GM19468 (cell line): ENCODE measurements at regions not wholly inside any gene's neighbourhood (a gene's known extent, or its start where the extent isn't known, plus 50 kb on each side); places are given as distances from the start of the nearest gene placed in this dataset.
A peak's percentile ranks its signal among the peaks of the same experiment; 100 is the strongest.
"Not testable (repeated sequence)": the region's sequence is repeated elsewhere in the genome, so short reads cannot be mapped to it uniquely, and the experiment has no call there.

Source experiments
- ATAC-seq: cut with Tn5 transposase; IDR thresholded peaks from one replicate; pipeline ENCODE4 v1.9.1; 2021; ENCODE audit warnings: mild to moderate bottlenecking, moderate library complexity, moderate number of reproducible peaks; ENCODE audit not compliant: unreplicated experiment; ENCODE audit errors: extremely low read depth

GRCh38 chr2:62413116-62413663, 92.8 kb downstream of the TMEM17 start:
- ATAC-seq, result no peak

GRCh38 chr2:62412347-62412742, 93.7 kb downstream of the TMEM17 start:
- no peak for ATAC-seq

GRCh38 chr2:62410926-62411456, 95.0 kb downstream of the TMEM17 start:
- ATAC-seq, result no peak

GRCh38 chr2:62410015-62410453, 96.0 kb downstream of the TMEM17 start:
- ATAC-seq, result no peak

GRCh38 chr2:62409442-62409841, 96.6 kb downstream of the TMEM17 start:
- ATAC-seq, result no peak

- no peak for ATAC-seq
Observed at GRCh38 chr2:62408241-62408677, 97.7 kb downstream of the TMEM17 start.

GRCh38 chr2:62407838-62408237, 98.2 kb downstream of the TMEM17 start:
- ATAC-seq, result no peak

GRCh38 chr2:62407401-62407800, 98.6 kb downstream of the TMEM17 start:
- no peak for ATAC-seq

GRCh38 chr2:62406573-62407043, 99.4 kb downstream of the TMEM17 start:
- ATAC-seq, result peak; percentile 45

GRCh38 chr2:62404913-62405312, 101.1 kb downstream of the TMEM17 start:
- ATAC-seq, result no peak

- ATAC-seq, result no peak
Observed at GRCh38 chr2:62402156-62402555, 103.8 kb downstream of the TMEM17 start.

- ATAC-seq, result no peak
Observed at GRCh38 chr2:62398356-62398755, 107.6 kb downstream of the TMEM17 start.

- no peak for ATAC-seq
Observed at GRCh38 chr2:62396880-62397279, 109.1 kb downstream of the TMEM17 start.

- no peak for ATAC-seq
Observed at GRCh38 chr2:62393293-62393692, 112.7 kb downstream of the TMEM17 start.

- ATAC-seq, result no peak
Observed at GRCh38 chr2:62391696-62392095, 114.3 kb downstream of the TMEM17 start.

GRCh38 chr2:62386378-62386777, 119.6 kb downstream of the TMEM17 start:
- not testable (repeated sequence) for ATAC-seq

GRCh38 chr2:62383846-62384245, 122.1 kb downstream of the TMEM17 start:
- ATAC-seq, result no peak

GRCh38 chr2:62382757-62383156, 123.2 kb downstream of the TMEM17 start:
- ATAC-seq, result no peak

- ATAC-seq, result no peak
Observed at GRCh38 chr2:62382122-62382521, 123.9 kb downstream of the TMEM17 start.

- ATAC-seq, result no peak
Observed at GRCh38 chr2:62381656-62382055, 124.3 kb downstream of the TMEM17 start.

- no peak for ATAC-seq
Observed at GRCh38 chr2:62379566-62379965, 126.4 kb downstream of the TMEM17 start.

- no peak for ATAC-seq
Observed at GRCh38 chr2:62375113-62375420, 130.9 kb downstream of the TMEM17 start.
